Endodermal cell (in vitro differentiated cells): ENCODE measurements at regions not wholly inside any gene's neighbourhood (a gene's known extent, or its start where the extent isn't known, plus 50 kb on each side); places are given as distances from the start of the nearest gene placed in this dataset.

Experiments used
- DNase-seq: peaks from one replicate; pipeline ENCODE4 v3.0.0-alpha.2; 2017
- H3K27ac ChIP-seq: 2 replicates; pipeline ENCODE4 v1.5.1; 2013; ENCODE audit warnings: mild to moderate bottlenecking, low read depth, low read length, moderate library complexity
- H3K27me3 ChIP-seq: 2 replicates; pipeline ENCODE4 v1.6.1; 2013; ENCODE audit warnings: mild to moderate bottlenecking, low read length, moderate library complexity; ENCODE audit not compliant: insufficient read depth, control insufficient read depth, poor library complexity, severe bottlenecking
- H3K36me3 ChIP-seq: 2 replicates; pipeline ENCODE4 v1.7.0; 2013; ENCODE audit warnings: mild to moderate bottlenecking, low read length, moderate library complexity; ENCODE audit not compliant: control insufficient read depth, insufficient read depth
- H3K4me1 ChIP-seq: one replicate; pipeline ENCODE4 v1.7.0; 2013; ENCODE audit warnings: low read length; ENCODE audit not compliant: control insufficient read depth, insufficient read depth
- H3K4me3 ChIP-seq: 2 replicates; pipeline ENCODE4 v1.5.1; 2013; ENCODE audit warnings: mild to moderate bottlenecking, low read length, moderate library complexity
- H3K9ac ChIP-seq: 2 replicates; pipeline ENCODE4 v1.6.1; 2013; ENCODE audit warnings: mild to moderate bottlenecking, low read length, moderate library complexity; ENCODE audit not compliant: poor library complexity, severe bottlenecking; ENCODE audit errors: extremely low read depth
- H3K9me3 ChIP-seq: 2 replicates; pipeline ENCODE4 v1.6.1; 2013; ENCODE audit warnings: mild to moderate bottlenecking, low read length, moderate library complexity; ENCODE audit not compliant: control insufficient read depth
- H3K27ac Mint-ChIP-seq: 2 replicates; pipeline ENCODE4 v1.8.0; 2020; ENCODE audit warnings: mixed read lengths
- H3K27me3 Mint-ChIP-seq: 2 replicates; pipeline ENCODE4 v1.8.0; 2021; ENCODE audit warnings: mild to moderate bottlenecking, mixed read lengths; ENCODE audit not compliant: insufficient read depth
- H3K36me3 Mint-ChIP-seq: 2 replicates; pipeline ENCODE4 v1.8.0; 2020; ENCODE audit warnings: low read depth, mixed read lengths
- H3K4me1 Mint-ChIP-seq: 2 replicates; pipeline ENCODE4 v1.8.0; 2020; ENCODE audit warnings: mixed read lengths
- H3K4me3 Mint-ChIP-seq: 2 replicates; pipeline ENCODE4 v1.8.0; 2020; ENCODE audit warnings: mild to moderate bottlenecking, moderate library complexity, mixed read lengths
- H3K9me3 Mint-ChIP-seq: 2 replicates; pipeline ENCODE4 v1.8.0; 2020; ENCODE audit warnings: mild to moderate bottlenecking, mixed read lengths
- CTCF ChIP-seq: fragments of 200-600 bp; sonication (generic); conservative IDR thresholded peaks from 2 replicates; pipeline ENCODE4 v1.5.0; 2021; ENCODE audit warnings: antibody characterized with exemption, mild to moderate bottlenecking
- WGBS, 2 experiments: methylation state at CpG; one replicate each; pipeline versions ENCODE4 v1.1.5 to v1.1.7; 2013; ENCODE audit warnings: missing lambda C conversion rate in 2 of 2, mixed read lengths in 1 of 2; ENCODE audit not compliant: insufficient coverage in 1 of 2, insufficient read length in 1 of 2; 5-methylcytosine and 5-hydroxymethylcytosine counted together

DNA sequence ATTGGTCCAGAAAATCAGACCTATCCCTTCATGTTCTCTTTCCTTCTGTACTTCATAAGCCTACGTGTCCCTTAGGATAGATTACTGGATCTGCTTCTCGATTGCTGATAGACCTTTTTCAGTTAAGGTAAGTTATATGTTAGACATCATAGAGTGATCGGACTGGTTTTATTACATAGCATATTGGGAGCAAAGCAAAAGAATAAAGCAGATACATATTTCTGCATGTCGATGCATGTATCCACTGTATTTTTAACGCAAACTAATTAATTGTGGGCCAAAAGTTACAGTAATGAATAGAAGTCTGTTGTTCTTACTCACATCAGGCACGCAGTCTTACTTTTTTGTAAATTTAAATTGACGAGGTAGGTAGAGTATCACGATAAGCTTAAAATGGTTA lies 106.4 kb downstream of the SLIT2 start:
- H3K9me3 ChIP-seq, result no peaks in the 10 kb centered on the region

DNA sequence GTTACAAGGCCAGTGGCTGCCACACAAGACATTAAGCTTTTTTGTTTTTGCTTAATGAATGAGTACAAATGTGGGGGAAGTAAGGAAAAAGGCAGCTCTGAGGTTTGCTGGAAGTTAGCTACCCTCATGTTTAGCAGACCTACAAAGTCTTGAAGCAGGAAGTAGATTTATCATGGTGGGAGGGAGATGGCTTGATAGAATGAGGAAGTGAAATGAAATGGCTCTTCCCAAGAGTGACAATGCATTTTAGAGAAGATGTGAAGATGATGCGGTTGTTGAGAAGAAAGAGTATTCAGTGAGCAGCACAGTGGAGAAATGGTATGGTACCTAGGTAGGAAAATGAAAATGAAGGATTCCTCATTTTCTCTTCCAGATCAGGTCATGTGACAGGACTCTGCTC lies 108.0 kb downstream of the SLIT2 start:
- peaks cover 3% of the 10 kb centered on the region for H3K27me3 ChIP-seq
- no peak overlapping the region for H3K27ac ChIP-seq
- no peaks in the 10 kb centered on the region for H3K27me3 Mint-ChIP-seq
- H3K4me1 Mint-ChIP-seq, result peaks cover 6% of the 10 kb centered on the region
- TF ChIP-seq CTCF, result no peak
- WGBS, 2 experiments, result 93 to 100% methylated on average over 1 of the region's 1 CpG
- H3K4me1 ChIP-seq, result no peaks in the 10 kb centered on the region
- no peak overlapping the region for H3K4me3 Mint-ChIP-seq
- no peaks in the 10 kb centered on the region for H3K36me3 ChIP-seq
- H3K9me3 ChIP-seq, result no peaks in the 10 kb centered on the region
- no peaks in the 10 kb centered on the region for H3K36me3 Mint-ChIP-seq
- H3K4me3 ChIP-seq, result no peak overlapping the region
- no peak overlapping the region for H3K9ac ChIP-seq
- no peak overlapping the region for H3K27ac Mint-ChIP-seq
- no peaks in the 10 kb centered on the region for H3K9me3 Mint-ChIP-seq
- DNase-seq, result no peak

More for the DNA sequence above, 106.4 kb downstream of the SLIT2 start:
- DNase-seq, result no peak
- no peak overlapping the region for H3K4me3 ChIP-seq
- no peaks in the 10 kb centered on the region for H3K36me3 Mint-ChIP-seq
- H3K4me1 ChIP-seq, result peaks cover 7% of the 10 kb centered on the region
- no peaks in the 10 kb centered on the region for H3K9me3 Mint-ChIP-seq
- no peak overlapping the region for H3K27ac ChIP-seq
- no peaks in the 10 kb centered on the region for H3K36me3 ChIP-seq
- WGBS, 2 experiments, result 91 to 96% methylated on average over 8 of the region's 8 CpGs
- H3K9ac ChIP-seq, result no peak overlapping the region
- H3K4me1 Mint-ChIP-seq, result peaks cover 20% of the 10 kb centered on the region
- H3K27me3 ChIP-seq, result no peaks in the 10 kb centered on the region
- H3K4me3 Mint-ChIP-seq, result no peak overlapping the region
- no peak overlapping the region for H3K27ac Mint-ChIP-seq
- no peaks in the 10 kb centered on the region for H3K27me3 Mint-ChIP-seq
- TF ChIP-seq CTCF, result no peak

DNA sequence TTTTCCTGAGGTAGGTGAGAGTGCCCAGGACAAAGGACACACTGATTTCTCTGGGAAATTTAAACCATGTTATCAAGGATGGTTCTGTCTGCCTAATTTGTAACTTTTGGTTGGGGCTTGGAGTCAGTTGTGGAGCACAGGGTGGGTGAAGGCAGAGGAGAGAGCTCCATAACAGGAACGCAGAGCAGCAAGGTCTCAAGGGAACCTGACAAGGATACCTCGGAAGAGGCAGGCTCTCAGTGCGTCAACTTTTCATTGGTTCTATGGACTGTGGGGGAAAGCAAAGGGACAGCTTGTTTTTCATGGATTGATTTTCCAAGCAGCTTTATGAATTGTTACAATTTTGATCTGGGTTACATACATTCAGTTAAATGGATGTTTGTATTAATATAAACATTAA lies 110.4 kb downstream of the SLIT2 start:
- H3K9ac ChIP-seq, result no peak overlapping the region
- 87 to 100% methylated on average over 2 to 3 of the region's 3 CpGs for WGBS, 2 experiments
- H3K36me3 Mint-ChIP-seq, result no peaks in the 10 kb centered on the region
- H3K27ac Mint-ChIP-seq, result no peak overlapping the region
- no peaks in the 10 kb centered on the region for H3K9me3 ChIP-seq
- DNase-seq, result no peak
- no peak overlapping the region for H3K4me3 Mint-ChIP-seq
- H3K4me3 ChIP-seq, result no peak overlapping the region
- H3K4me1 ChIP-seq, result no peaks in the 10 kb centered on the region
- no peaks in the 10 kb centered on the region for H3K4me1 Mint-ChIP-seq
- H3K36me3 ChIP-seq, result no peaks in the 10 kb centered on the region
- no peak overlapping the region for H3K27ac ChIP-seq
- no peaks in the 10 kb centered on the region for H3K9me3 Mint-ChIP-seq
- peaks cover 2% of the 10 kb centered on the region for H3K27me3 Mint-ChIP-seq
- TF ChIP-seq CTCF, result no peak
- H3K27me3 ChIP-seq, result peaks cover 13% of the 10 kb centered on the region
